Activated B cell treated with CpG ODN at 0.5 μM for 24 hours (primary cell): ENCODE measurements at regions not wholly inside any gene's neighbourhood (a gene's known extent, or its start where the extent isn't known, plus 50 kb on each side); places are given as distances from the start of the nearest gene placed in this dataset.

Source experiments
- ATAC-seq: fragments of 200-7000 bp; cut with Tn5 transposase; one replicate; pipeline ENCODE4 v1.10.0; 2021; ENCODE audit warnings: low read depth, mild to moderate bottlenecking, moderate library complexity
- CTCF ChIA-PET: fragments of 350-600 bp; sonication (Branson Sonifier 250); formaldehyde crosslinking; loops from one replicate; lab custom pipeline; 2021; ENCODE audit warnings: antibody characterized with exemption; lab: Charles Lee
- POLR2A ChIA-PET: fragments of 350-600 bp; sonication (Branson Sonifier 250); formaldehyde crosslinking; loops from one replicate; lab custom pipeline; 2021; ENCODE audit warnings: antibody characterized with exemption; lab: Charles Lee
- DNase-seq: peaks from one replicate; pipeline ENCODE4 v3.0.0; 2022
- H3K27ac Mint-ChIP-seq: one replicate; pipeline ENCODE4 v1.8.0; 2020; ENCODE audit warnings: mixed read lengths
- H3K27me3 Mint-ChIP-seq: one replicate; pipeline ENCODE4 v1.8.0; 2021; ENCODE audit warnings: mixed read lengths
- H3K36me3 Mint-ChIP-seq: one replicate; pipeline ENCODE4 v1.8.0; 2021; ENCODE audit warnings: low read depth, mixed read lengths
- H3K4me1 Mint-ChIP-seq: one replicate; pipeline ENCODE4 v1.8.0; 2021; ENCODE audit warnings: mixed read lengths
- H3K4me3 Mint-ChIP-seq: one replicate; pipeline ENCODE4 v1.8.0; 2020; ENCODE audit warnings: mild to moderate bottlenecking, mixed read lengths
- H3K9me3 Mint-ChIP-seq: one replicate; pipeline ENCODE4 v1.8.0; 2020; ENCODE audit warnings: mixed read lengths
- CTCF ChIP-seq: fragments of 200-600 bp; IDR thresholded peaks from one replicate; pipeline ENCODE4 v1.8.0; 2022; ENCODE audit warnings: antibody characterized with exemption, mild to moderate bottlenecking
- intact Hi-C: fragments of 100-400 bp; cut with micrococcal nuclease; formaldehyde crosslinking; loops from one replicate; pipeline ENCODE4 v1.15.1; 2024

- TF ChIP-seq CTCF: no peak
- H3K36me3 Mint-ChIP-seq: no peaks in the 10 kb centered on the region
- ATAC-seq (peak; percentile 96), DNase-seq (no peak)
- intact Hi-C loops: loop anchor here (1.0 to 5.0 kb wide), 5 partner anchors 34 to 596 kb away; no protein-coding TSS in a partner anchor
- ChIA-PET CTCF (interaction anchor here (0.9 kb wide), 2 partner anchors 10 to 740 kb away, joined by 3 read pairs; no protein-coding TSS in a partner anchor), POLR2A (interaction anchor here (0.6 to 0.9 kb wide), 5 partner anchors 29 to 739 kb away, joined by 3 to 5 read pairs (median 3); no protein-coding TSS in a partner anchor)
- H3K4me3 Mint-ChIP-seq: peak overlapping the region; percentile 51
- no peak overlapping the region for H3K27ac Mint-ChIP-seq
- H3K4me1 Mint-ChIP-seq: peaks cover 24% of the 10 kb centered on the region
- H3K9me3 Mint-ChIP-seq: no peaks in the 10 kb centered on the region
- H3K27me3 Mint-ChIP-seq: peaks cover 3% of the 10 kb centered on the region
Measured at GRCh38 chr5:124410539-124411488, 335.6 kb downstream of the ZNF608 start.

- H3K27me3 Mint-ChIP-seq: peaks cover 3% of the 10 kb centered on the region
- no peak for ATAC-seq
- no peak overlapping the region for H3K4me3 Mint-ChIP-seq
- ChIA-PET POLR2A (no interaction called here), CTCF (no interaction called here)
- no peaks in the 10 kb centered on the region for H3K9me3 Mint-ChIP-seq
- H3K4me1 Mint-ChIP-seq: peaks cover 31% of the 10 kb centered on the region
- no peaks in the 10 kb centered on the region for H3K36me3 Mint-ChIP-seq
- intact Hi-C loops: no loop called here
- TF ChIP-seq CTCF: no peak
- no peak for DNase-seq
- no peak overlapping the region for H3K27ac Mint-ChIP-seq
Measured at GRCh38 chr5:124408738-124409453, 337.5 kb downstream of the ZNF608 start.

GRCh38 chr5:124404796-124405195 is 341.6 kb downstream of the ZNF608 start:
- H3K27me3 Mint-ChIP-seq: no peaks in the 10 kb centered on the region
- H3K36me3 Mint-ChIP-seq: no peaks in the 10 kb centered on the region
- no peaks in the 10 kb centered on the region for H3K9me3 Mint-ChIP-seq
- ChIA-PET CTCF (no interaction called here), POLR2A (no interaction called here)
- TF ChIP-seq CTCF: no peak
- no peak overlapping the region for H3K4me3 Mint-ChIP-seq
- peaks cover 14% of the 10 kb centered on the region for H3K4me1 Mint-ChIP-seq
- DNase-seq (no peak), ATAC-seq (peak; percentile 14)
- H3K27ac Mint-ChIP-seq: peak overlapping the region; percentile 36
- intact Hi-C loops: no loop called here

GRCh38 chr5:124403281-124403680 is 343.2 kb downstream of the ZNF608 start:
- Mint-ChIP-seq H3K4me1 (peaks cover 13% of the 10 kb centered on the region), H3K9me3 (no peaks in the 10 kb centered on the region), H3K36me3 (no peaks in the 10 kb centered on the region), H3K27ac (no peak overlapping the region), H3K27me3 (no peaks in the 10 kb centered on the region), H3K4me3 (no peak overlapping the region)
- no peak for TF ChIP-seq CTCF
- POLR2A ChIA-PET: no interaction called here
- CTCF ChIA-PET: no interaction called here
- DNase-seq (no peak), ATAC-seq (no peak)
- intact Hi-C loops: no loop called here

- no peaks in the 10 kb centered on the region for H3K36me3 Mint-ChIP-seq
- no peak overlapping the region for H3K4me3 Mint-ChIP-seq
- ChIA-PET POLR2A (interaction anchor here (0.5 kb wide), 1 partner anchor 879 kb away, joined by 3 read pairs; no protein-coding TSS in a partner anchor), CTCF (no interaction called here)
- DNase-seq: no peak
- intact Hi-C loops: no loop called here
- no peak overlapping the region for H3K27ac Mint-ChIP-seq
- no peaks in the 10 kb centered on the region for H3K9me3 Mint-ChIP-seq
- TF ChIP-seq CTCF: no peak
- ATAC-seq: no peak
- H3K4me1 Mint-ChIP-seq: peaks cover 16% of the 10 kb centered on the region
- no peaks in the 10 kb centered on the region for H3K27me3 Mint-ChIP-seq
Measured at GRCh38 chr5:124402144-124402581, 344.3 kb downstream of the ZNF608 start.
